SK-N-MC (cell line): ENCODE measurements at regions not wholly inside any gene's neighbourhood (a gene's known extent, or its start where the extent isn't known, plus 50 kb on each side); places are given as distances from the start of the nearest gene placed in this dataset.

Experiments
- EZH2 ChIP-seq: fragments of 200-600 bp; sonication (generic); IDR thresholded peaks from one replicate; pipeline ENCODE4 v1.6.1; 2017; ENCODE audit warnings: antibody characterized with exemption
- POLR2AphosphoS5 ChIP-seq: IDR thresholded peaks from 2 replicates; pipeline ENCODE4 v1.6.1; 2012; ENCODE audit warnings: mild to moderate bottlenecking, low read depth, low read length, borderline replicate concordance

- no peak for TF ChIP-seq POLR2AphosphoS5
- no peak for TF ChIP-seq EZH2
Observed at GRCh38 chr3:180825964-180826363, 86.5 kb upstream of the FXR1 start.
